ENCODE measurements at regions not wholly inside any gene's neighbourhood (a gene's known extent, or its start where the extent isn't known, plus 50 kb on each side); places are given as distances from the start of the nearest gene placed in this dataset.

GRCh38 chr12:86723326-86723725 is 467.1 kb upstream of the MGAT4C start:
- peaks cover 3% of the 10 kb centered on the region for H3K9me3 ChIP-seq (ENCODE audit: control insufficient read depth, low read depth, low read length)
- H3K4me1 ChIP-seq (ENCODE audit: control insufficient read depth, extremely low read depth, insufficient read depth, low read length), result no peaks in the 10 kb centered on the region
- no peak overlapping the region for H3K27ac ChIP-seq (ENCODE audit: control insufficient read depth, insufficient read depth, low read length)
- DNase-seq (ENCODE audit: low read depth, low spot score) (no peak), FAIRE-seq (no peak)
- H4K20me1 ChIP-seq (ENCODE audit: control insufficient read depth, extremely low read depth, insufficient read depth, low read length), result no peaks in the 10 kb centered on the region
- TF ChIP-seq CTCF (optimal IDR thresholded peaks at IDR 0.05 in 1 of 3, IDR thresholded peaks at IDR 0.05 in 1 of 3, conservative IDR thresholded peaks at IDR 0.05 in 1 of 3; ENCODE audit: extremely low read depth in 1 of 3, insufficient read depth in 2 of 3, low read length in 3 of 3) (no peak), EZH2 (IDR thresholded peaks at IDR 0.05; ENCODE audit: low read length) (no peak)
- no peak overlapping the region for H3K4me2 ChIP-seq (ENCODE audit: control insufficient read depth, extremely low read depth, insufficient read depth, low read depth, low read length)
- dilution Hi-C loops (cut with MboI; ENCODE audit: extremely low pct_ligation_motif_present, low sequenced_read_pairs), result no loop called here
- H3K79me2 ChIP-seq (ENCODE audit: control insufficient read depth, insufficient read depth, low read length), result no peaks in the 10 kb centered on the region
- no peak overlapping the region for H3K4me3 ChIP-seq (ENCODE audit: control insufficient read depth in 2 of 3, extremely low read depth in 1 of 3, insufficient read depth in 2 of 3, low read depth in 1 of 3, low read length in 3 of 3)
- H3K9ac ChIP-seq (ENCODE audit: control insufficient read depth, extremely low read depth, insufficient read depth, low read length), result no peak overlapping the region
- H3K9me1 ChIP-seq (ENCODE audit: control insufficient read depth, extremely low read depth, insufficient read depth, low read length), result no peaks in the 10 kb centered on the region
- peak overlapping the region; percentile 16 for H2AFZ ChIP-seq (ENCODE audit: control insufficient read depth, low read length)
- H3K36me3 ChIP-seq (ENCODE audit: control insufficient read depth in 2 of 2, extremely low read depth in 1 of 2, insufficient read depth in 2 of 2, low read length in 2 of 2), result no peaks in the 10 kb centered on the region
- H3K27me3 ChIP-seq (ENCODE audit: control insufficient read depth, extremely low read depth, insufficient read depth, low read length), result no peaks in the 10 kb centered on the region

- DNase-seq (ENCODE audit: low read depth, low spot score), result no peak
- dilution Hi-C loops (cut with MboI; ENCODE audit: extremely low pct_ligation_motif_present, low sequenced_read_pairs), result no loop called here
- H3K27ac ChIP-seq (ENCODE audit: control insufficient read depth, insufficient read depth, low read length), result no peak overlapping the region
- H3K27me3 ChIP-seq (ENCODE audit: control insufficient read depth, extremely low read depth, insufficient read depth, low read length), result no peaks in the 10 kb centered on the region
- H3K36me3 ChIP-seq (ENCODE audit: control insufficient read depth in 2 of 2, extremely low read depth in 1 of 2, insufficient read depth in 2 of 2, low read length in 2 of 2), result no peaks in the 10 kb centered on the region
- H3K9me3 ChIP-seq (ENCODE audit: control insufficient read depth, low read depth, low read length), result peaks cover 3% of the 10 kb centered on the region
- no peak overlapping the region for H3K4me2 ChIP-seq (ENCODE audit: control insufficient read depth, extremely low read depth, insufficient read depth, low read depth, low read length)
- no peak overlapping the region for H3K4me3 ChIP-seq (ENCODE audit: control insufficient read depth in 2 of 3, extremely low read depth in 1 of 3, insufficient read depth in 2 of 3, low read depth in 1 of 3, low read length in 3 of 3)
- no peak for TF ChIP-seq CTCF (optimal IDR thresholded peaks at IDR 0.05 in 1 of 3, IDR thresholded peaks at IDR 0.05 in 1 of 3, conservative IDR thresholded peaks at IDR 0.05 in 1 of 3; ENCODE audit: extremely low read depth in 1 of 3, insufficient read depth in 2 of 3, low read length in 3 of 3)
- no peak for TF ChIP-seq EZH2 (IDR thresholded peaks at IDR 0.05; ENCODE audit: low read length)
- H4K20me1 ChIP-seq (ENCODE audit: control insufficient read depth, extremely low read depth, insufficient read depth, low read length), result no peaks in the 10 kb centered on the region
- FAIRE-seq, result no peak
- H3K4me1 ChIP-seq (ENCODE audit: control insufficient read depth, extremely low read depth, insufficient read depth, low read length), result no peaks in the 10 kb centered on the region
- H2AFZ ChIP-seq (ENCODE audit: control insufficient read depth, low read length), result peak overlapping the region; percentile 10
- H3K9me1 ChIP-seq (ENCODE audit: control insufficient read depth, extremely low read depth, insufficient read depth, low read length), result no peaks in the 10 kb centered on the region
- no peak overlapping the region for H3K9ac ChIP-seq (ENCODE audit: control insufficient read depth, extremely low read depth, insufficient read depth, low read length)
- H3K79me2 ChIP-seq (ENCODE audit: control insufficient read depth, insufficient read depth, low read length), result no peaks in the 10 kb centered on the region
Observed at GRCh38 chr12:86721713-86722397, 465.7 kb upstream of the MGAT4C start.

All from keratinocyte (primary cell).